Gastrocnemius medialis (tissue), 4 donors: ENCODE measurements at regions not wholly inside any gene's neighbourhood (a gene's known extent, or its start where the extent isn't known, plus 50 kb on each side); places are given as distances from the start of the nearest gene placed in this dataset.

Experiments used
- CTCF ChIP-seq, 5 experiments: fragments of 450-650 bp in 3 of 5; fragments of 200-600 bp in 2 of 5; sonication (generic) in 2 of 5; IDR thresholded peaks in 4 of 5; conservative IDR thresholded peaks in 1 of 5; 1 replicate in 4 of 5; 2 replicates in 1 of 5; pipeline ENCODE4 v1.5.1; 2016 to 2019; ENCODE audit warnings: antibody characterized with exemption in 5 of 5, mild to moderate bottlenecking in 3 of 5, moderate library complexity in 3 of 5
- POLR2A ChIP-seq, 2 donors: fragments of 450-650 bp; IDR thresholded peaks; one replicate each; pipeline ENCODE4 v1.6.1; 2017; ENCODE audit warnings: antibody characterized with exemption in 2 of 2, mild to moderate bottlenecking in 2 of 2, moderate library complexity in 2 of 2

DNA sequence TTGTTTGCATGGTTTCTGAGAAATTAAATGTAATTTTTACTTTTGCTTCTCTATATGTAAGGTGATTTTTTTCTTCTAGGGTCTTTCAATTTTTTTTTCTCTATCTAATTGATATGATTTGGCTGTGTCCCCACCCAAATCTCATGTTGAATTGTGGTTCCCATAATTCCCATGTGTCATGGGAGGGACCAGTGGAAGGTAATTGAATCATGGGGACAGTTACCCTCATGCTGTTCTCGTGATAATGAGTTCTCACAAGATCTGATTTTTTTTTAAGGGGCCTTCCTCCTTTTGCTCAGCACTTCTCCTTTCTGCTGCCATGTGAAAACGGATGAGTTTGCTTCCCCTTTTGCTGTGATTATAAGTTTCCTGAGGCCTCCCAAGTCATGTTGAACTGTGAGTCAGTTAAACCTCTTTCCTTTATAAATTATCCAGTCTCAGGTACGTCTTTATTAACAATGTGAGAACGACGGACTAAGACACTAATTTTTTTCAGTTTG, 150.8 kb downstream of the MTRR start:
- TF ChIP-seq CTCF (IDR thresholded peaks at IDR 0.05 in 4 of 5, conservative IDR thresholded peaks at IDR 0.05 in 1 of 5): no peak
- no peak for TF ChIP-seq POLR2A (IDR thresholded peaks at IDR 0.05)
